Trophoblast cell (in vitro differentiated cells and primary cell): ENCODE measurements at regions not wholly inside any gene's neighbourhood (a gene's known extent, or its start where the extent isn't known, plus 50 kb on each side); places are given as distances from the start of the nearest gene placed in this dataset.

ENCODE experiments used
- DNase-seq, 2 donors: peaks; one replicate each; pipeline ENCODE4 v3.0.0-alpha.2; 2016
- H2AFZ ChIP-seq: 2 replicates; pipeline ENCODE4 v1.6.1; 2013; ENCODE audit warnings: low read length, moderate library complexity, mild to moderate bottlenecking; ENCODE audit not compliant: insufficient read depth, poor library complexity
- H2AK5ac ChIP-seq: 2 replicates; pipeline ENCODE4 v1.6.1; 2013; ENCODE audit warnings: mild to moderate bottlenecking, low read length
- H2BK120ac ChIP-seq: 2 replicates; pipeline ENCODE4 v1.6.1; 2013; ENCODE audit warnings: low read length, mild to moderate bottlenecking, moderate library complexity; ENCODE audit not compliant: insufficient read depth, poor library complexity
- H2BK12ac ChIP-seq: 2 replicates; pipeline ENCODE4 v1.6.1; 2013; ENCODE audit warnings: mild to moderate bottlenecking, low read length, moderate library complexity
- H2BK5ac ChIP-seq: 2 replicates; pipeline ENCODE4 v1.6.1; 2013; ENCODE audit warnings: low read length, low read depth, moderate library complexity, mild to moderate bottlenecking; ENCODE audit not compliant: poor library complexity
- H3K14ac ChIP-seq: 2 replicates; pipeline ENCODE4 v1.6.1; 2013; ENCODE audit warnings: mild to moderate bottlenecking, low read length
- H3K18ac ChIP-seq: 2 replicates; pipeline ENCODE4 v1.6.1; 2013; ENCODE audit warnings: mild to moderate bottlenecking, low read length
- H3K23ac ChIP-seq: 2 replicates; pipeline ENCODE4 v1.6.1; 2013; ENCODE audit warnings: low read length
- H3K27ac ChIP-seq: 2 replicates; pipeline ENCODE4 v1.5.1; 2013; ENCODE audit warnings: low read depth, mild to moderate bottlenecking, inconsistent platforms, low read length, moderate library complexity
- H3K27me3 ChIP-seq: 2 replicates; pipeline ENCODE4 v1.6.1; 2013; ENCODE audit warnings: inconsistent platforms, mild to moderate bottlenecking, low read length, moderate library complexity; ENCODE audit not compliant: insufficient read depth
- H3K36me3 ChIP-seq, 2 experiments: 1 replicate in 1 of 2; 2 replicates in 1 of 2; pipeline ENCODE4 v1.6.1; 2013; ENCODE audit warnings: low read length in 2 of 2, mild to moderate bottlenecking in 2 of 2, moderate library complexity in 1 of 2; ENCODE audit not compliant: insufficient read depth in 2 of 2, control insufficient read depth in 1 of 2
- H3K4ac ChIP-seq: 2 replicates; pipeline ENCODE4 v1.6.1; 2013; ENCODE audit warnings: low read depth, mild to moderate bottlenecking, low read length, moderate library complexity
- H3K4me1 ChIP-seq, 2 experiments: 1 replicate in 1 of 2; 2 replicates in 1 of 2; pipeline ENCODE4 v1.6.1; 2013; ENCODE audit warnings: low read length in 2 of 2, mild to moderate bottlenecking in 2 of 2, moderate library complexity in 1 of 2; ENCODE audit not compliant: insufficient read depth in 2 of 2, control insufficient read depth in 1 of 2
- H3K4me2 ChIP-seq: 2 replicates; pipeline ENCODE4 v1.6.1; 2013; ENCODE audit warnings: inconsistent platforms, mild to moderate bottlenecking, low read length, moderate library complexity
- H3K4me3 ChIP-seq: 2 replicates; pipeline ENCODE4 v1.5.1; 2013; ENCODE audit warnings: mild to moderate bottlenecking, low read depth, low read length, inconsistent platforms
- H3K79me1 ChIP-seq: one replicate; pipeline ENCODE4 v1.6.1; 2013; ENCODE audit warnings: low read length
- H3K79me2 ChIP-seq: 2 replicates; pipeline ENCODE4 v1.6.1; 2013; ENCODE audit warnings: low read length, mild to moderate bottlenecking; ENCODE audit not compliant: control insufficient read depth, insufficient read depth, poor library complexity
- H3K9ac ChIP-seq: 2 replicates; pipeline ENCODE4 v1.6.1; 2013; ENCODE audit warnings: mild to moderate bottlenecking, low read length
- H3K9me3 ChIP-seq: 2 replicates; pipeline ENCODE4 v1.6.1; 2013; ENCODE audit warnings: low read depth, mild to moderate bottlenecking, control low read depth, inconsistent platforms, low read length; ENCODE audit not compliant: insufficient read depth
- H4K12ac ChIP-seq: 2 replicates; pipeline ENCODE4 v1.6.1; 2013; ENCODE audit warnings: low read depth, mild to moderate bottlenecking, low read length, moderate library complexity
- H4K8ac ChIP-seq: 2 replicates; pipeline ENCODE4 v1.6.1; 2013; ENCODE audit warnings: low read depth, mild to moderate bottlenecking, low read length, moderate library complexity
- H4K91ac ChIP-seq: one replicate; pipeline ENCODE4 v1.6.1; 2013; ENCODE audit warnings: low read depth, mild to moderate bottlenecking, low read length, moderate library complexity
- WGBS: extraction: QIAGEN DNeasy Blood & Tissue Kit; methylation state at CpG from one replicate; pipeline ENCODE4 v1.1.7; 2013; ENCODE audit warnings: missing lambda C conversion rate; ENCODE audit not compliant: insufficient read length, insufficient coverage; ENCODE audit errors: extremely low coverage; 5-methylcytosine and 5-hydroxymethylcytosine counted together

DNA sequence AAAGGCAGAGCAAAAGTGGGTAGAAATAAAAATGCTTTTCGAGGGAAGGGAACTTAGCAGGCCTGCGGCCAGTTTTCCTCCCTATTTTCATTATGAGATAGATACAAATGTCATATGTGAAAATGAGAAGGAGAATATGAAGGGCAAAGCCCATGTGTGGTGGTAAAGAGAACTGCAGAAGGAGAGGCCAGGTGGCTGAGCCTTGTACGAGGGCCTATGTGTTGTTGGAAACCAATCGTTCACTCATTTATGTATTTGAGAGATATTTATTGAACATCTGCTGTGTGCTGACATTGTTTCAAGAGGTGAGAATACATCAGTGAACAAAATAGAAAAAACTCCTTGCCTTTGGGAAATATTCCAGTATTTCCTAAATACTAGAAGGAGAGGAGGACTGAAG is 147.7 kb downstream of the SH3BGRL2 start:
- no peak overlapping the region for H3K4me2 ChIP-seq
- no peak overlapping the region for H3K27ac ChIP-seq
- H2AFZ ChIP-seq = peak overlapping the region; percentile 97
- no peak overlapping the region for H2AK5ac ChIP-seq
- H2BK120ac ChIP-seq = no peak overlapping the region
- H3K9me3 ChIP-seq = no peaks in the 10 kb centered on the region
- H4K8ac ChIP-seq = no peak overlapping the region
- H3K4ac ChIP-seq = no peak overlapping the region
- no peaks in the 10 kb centered on the region for H3K27me3 ChIP-seq
- H2BK5ac ChIP-seq = no peak overlapping the region
- peaks cover 5% of the 10 kb centered on the region for H3K79me1 ChIP-seq
- H3K4me3 ChIP-seq = no peak overlapping the region
- no peak overlapping the region for H2BK12ac ChIP-seq
- H3K4me1 ChIP-seq = no peaks in the 10 kb centered on the region
- no peak overlapping the region for H3K23ac ChIP-seq
- H4K91ac ChIP-seq = no peak overlapping the region
- no peaks in the 10 kb centered on the region for H3K79me2 ChIP-seq
- H3K14ac ChIP-seq = no peak overlapping the region
- H3K18ac ChIP-seq = no peak overlapping the region
- H3K36me3 ChIP-seq = no peaks in the 10 kb centered on the region
- H4K12ac ChIP-seq = no peak overlapping the region
- peak in 1 of 2 donors; percentile 9 for DNase-seq
- WGBS = no CpG with 5 or more reads among the region's 4 CpGs
- H3K9ac ChIP-seq = no peak overlapping the region

DNA sequence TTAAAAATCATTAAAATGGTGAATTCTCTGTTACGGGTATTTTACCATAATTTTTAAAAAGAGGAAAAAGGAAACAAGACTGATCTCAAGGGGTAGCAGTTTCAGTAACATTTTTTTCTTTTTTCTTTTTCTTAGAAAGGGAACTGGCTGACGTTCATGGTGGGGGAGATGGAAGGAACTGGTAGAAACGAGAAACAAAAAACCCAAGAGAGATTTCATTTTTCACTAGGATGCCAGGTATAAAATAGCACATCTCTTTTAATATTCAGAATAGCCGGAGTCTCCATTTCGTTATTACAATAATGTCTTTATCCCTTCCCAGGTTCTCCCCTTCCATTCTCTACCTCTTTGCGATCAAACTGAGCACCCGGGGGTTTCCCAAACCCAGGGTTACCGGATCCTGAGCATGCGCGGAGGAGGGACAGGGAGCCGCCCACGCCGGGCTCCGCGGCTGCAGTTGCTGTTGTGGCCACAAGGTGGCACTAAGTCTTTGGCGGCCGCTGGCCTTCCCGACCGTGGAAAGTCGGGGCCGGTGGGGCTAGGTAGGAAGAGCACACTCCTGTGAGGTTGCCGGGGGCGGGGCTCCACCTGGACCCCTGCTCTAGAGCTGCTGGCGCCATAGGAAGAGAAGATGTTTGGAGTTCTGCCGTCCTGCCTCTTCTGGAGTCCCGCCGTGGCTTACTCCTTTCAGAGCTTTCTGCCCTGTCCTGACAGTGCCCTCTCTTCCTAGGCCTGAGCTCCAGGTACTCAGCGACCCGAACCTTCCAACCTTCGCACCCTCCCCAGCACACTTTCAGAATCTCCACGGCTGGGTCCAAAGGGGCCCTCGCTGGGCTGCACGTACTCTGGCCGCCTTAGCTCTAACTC is 146.8 kb downstream of the SH3BGRL2 start:
- no peaks in the 10 kb centered on the region for H3K36me3 ChIP-seq
- no peaks in the 10 kb centered on the region for H3K4me1 ChIP-seq
- H3K9ac ChIP-seq = no peak overlapping the region
- peak; percentile 82 to 94 for DNase-seq
- peak overlapping the region; percentile 82 for H4K12ac ChIP-seq
- H4K91ac ChIP-seq = peak overlapping the region; percentile 95
- peak overlapping the region; percentile 91 for H3K18ac ChIP-seq
- no peak overlapping the region for H3K23ac ChIP-seq
- H3K4ac ChIP-seq = peak overlapping the region; percentile 73
- no peaks in the 10 kb centered on the region for H3K9me3 ChIP-seq
- H3K14ac ChIP-seq = peak overlapping the region; percentile 83
- H3K4me3 ChIP-seq = peak overlapping the region; percentile 1
- peak overlapping the region; percentile 97 for H4K8ac ChIP-seq
- H2BK5ac ChIP-seq = peak overlapping the region; percentile 71
- peak overlapping the region; percentile 97 for H2AFZ ChIP-seq
- H3K27me3 ChIP-seq = no peaks in the 10 kb centered on the region
- H3K79me1 ChIP-seq = peaks cover 5% of the 10 kb centered on the region
- no peak overlapping the region for H3K27ac ChIP-seq
- H2BK12ac ChIP-seq = peak overlapping the region; percentile 97
- no peaks in the 10 kb centered on the region for H3K79me2 ChIP-seq
- peak overlapping the region; percentile 90 for H2AK5ac ChIP-seq
- peak overlapping the region; percentile 94 for H2BK120ac ChIP-seq
- no CpG with 5 or more reads among the region's 34 CpGs for WGBS
- peak overlapping the region; percentile 55 for H3K4me2 ChIP-seq

DNA sequence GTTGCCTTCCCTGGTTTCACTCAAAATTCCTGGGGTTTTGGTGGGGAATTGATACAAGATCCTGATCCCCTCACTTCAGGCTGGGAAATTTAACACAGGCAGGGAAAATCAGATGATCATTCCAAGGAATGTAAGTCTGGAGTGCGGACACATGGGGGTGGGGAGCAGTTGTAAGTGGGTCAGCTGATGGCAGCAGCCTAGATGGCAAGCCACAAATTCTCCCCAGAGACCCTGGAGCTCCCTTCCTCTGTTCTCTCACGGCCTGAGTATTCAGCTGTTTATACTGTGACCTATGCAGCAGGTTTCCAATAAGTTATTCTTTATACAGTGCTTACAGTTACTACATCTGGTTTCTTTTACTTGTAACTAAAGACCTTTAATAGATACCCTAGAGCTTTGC is 144.9 kb downstream of the SH3BGRL2 start:
- Histone ChIP-seq H2AK5ac (no peak overlapping the region), H3K9me3 (no peaks in the 10 kb centered on the region), H4K12ac (no peak overlapping the region), H3K27ac (no peak overlapping the region), H3K36me3 (no peaks in the 10 kb centered on the region), H2BK12ac (no peak overlapping the region), H3K9ac (no peak overlapping the region), H3K18ac (no peak overlapping the region), H2BK120ac (no peak overlapping the region), H2AFZ (no peak overlapping the region), H3K23ac (no peak overlapping the region), H3K4me2 (no peak overlapping the region), H3K27me3 (no peaks in the 10 kb centered on the region), H3K14ac (no peak overlapping the region), H3K4me1 (no peaks in the 10 kb centered on the region), H2BK5ac (no peak overlapping the region), H3K4me3 (no peak overlapping the region), H4K8ac (no peak overlapping the region), H3K79me2 (no peaks in the 10 kb centered on the region), H3K79me1 (peaks cover 5% of the 10 kb centered on the region), H3K4ac (no peak overlapping the region), H4K91ac (no peak overlapping the region)
- no peak for DNase-seq
- no CpG with 5 or more reads among the region's 2 CpGs for WGBS

DNA sequence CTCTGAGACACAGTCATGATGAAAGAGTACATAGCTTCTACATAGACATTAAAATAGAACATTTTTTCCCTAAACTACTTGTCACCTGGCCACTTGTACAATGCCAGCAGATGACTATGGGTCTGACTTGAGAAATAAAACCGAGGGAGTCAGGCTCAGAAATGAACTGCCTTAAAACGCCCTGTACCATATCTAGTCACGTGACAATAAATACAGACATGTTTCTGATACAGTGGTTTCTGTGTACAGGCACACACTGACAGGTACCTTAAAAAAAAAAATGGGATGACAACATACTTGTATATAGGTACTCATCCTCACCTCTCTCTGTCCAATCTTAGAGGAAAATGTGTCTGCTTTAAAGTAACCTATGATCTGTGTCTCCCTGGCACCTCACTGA is 144.1 kb downstream of the SH3BGRL2 start:
- Histone ChIP-seq H3K4me2 (no peak overlapping the region), H4K8ac (no peak overlapping the region), H3K18ac (no peak overlapping the region), H3K14ac (no peak overlapping the region), H4K12ac (no peak overlapping the region), H2AK5ac (no peak overlapping the region), H3K79me2 (no peaks in the 10 kb centered on the region), H3K79me1 (peaks cover 5% of the 10 kb centered on the region), H2BK120ac (no peak overlapping the region), H3K23ac (no peak overlapping the region), H3K27me3 (no peaks in the 10 kb centered on the region), H3K9me3 (no peaks in the 10 kb centered on the region), H3K4me1 (no peaks in the 10 kb centered on the region), H4K91ac (no peak overlapping the region), H3K36me3 (no peaks in the 10 kb centered on the region), H2BK12ac (no peak overlapping the region), H3K4me3 (no peak overlapping the region), H2BK5ac (no peak overlapping the region), H3K27ac (no peak overlapping the region), H3K4ac (no peak overlapping the region), H2AFZ (no peak overlapping the region), H3K9ac (no peak overlapping the region)
- WGBS = no CpG with 5 or more reads among the region's 3 CpGs
- no peak for DNase-seq
